COR-L47 (cell line): ENCODE measurements at regions not wholly inside any gene's neighbourhood (a gene's known extent, or its start where the extent isn't known, plus 50 kb on each side); places are given as distances from the start of the nearest gene placed in this dataset.

Source experiments
- DNase-seq: peaks from one replicate; lab custom pipeline; 2025; lab: John Stamatoyannopoulos, UW

DNA sequence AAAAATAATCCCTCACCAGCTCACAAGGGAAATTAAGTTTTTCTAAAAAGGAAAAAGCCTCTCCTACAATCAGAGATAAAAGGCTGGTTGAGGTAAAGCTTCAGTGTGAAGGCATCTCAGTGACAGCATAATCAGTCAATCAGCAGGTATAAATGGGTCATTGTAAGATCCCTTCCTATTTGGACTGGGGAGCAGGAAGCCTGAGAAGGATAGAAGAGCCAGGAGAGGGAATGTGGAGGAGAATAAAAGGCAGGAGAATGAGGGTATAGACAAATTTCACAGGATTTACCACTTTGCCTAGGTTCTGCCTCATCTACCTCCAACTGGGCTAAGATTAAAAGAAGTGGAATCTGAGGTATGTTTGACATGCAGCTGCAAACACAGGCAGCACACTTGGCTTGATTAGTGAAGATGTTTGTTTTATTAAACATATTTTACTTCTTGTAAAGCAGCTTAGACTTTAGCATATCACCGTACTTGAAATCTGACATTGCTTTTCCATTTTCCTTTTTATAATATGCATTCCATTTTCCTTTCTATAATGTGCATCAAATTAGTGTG, 479.1 kb upstream of the USP15 start:
- DNase-seq = no peak

DNA sequence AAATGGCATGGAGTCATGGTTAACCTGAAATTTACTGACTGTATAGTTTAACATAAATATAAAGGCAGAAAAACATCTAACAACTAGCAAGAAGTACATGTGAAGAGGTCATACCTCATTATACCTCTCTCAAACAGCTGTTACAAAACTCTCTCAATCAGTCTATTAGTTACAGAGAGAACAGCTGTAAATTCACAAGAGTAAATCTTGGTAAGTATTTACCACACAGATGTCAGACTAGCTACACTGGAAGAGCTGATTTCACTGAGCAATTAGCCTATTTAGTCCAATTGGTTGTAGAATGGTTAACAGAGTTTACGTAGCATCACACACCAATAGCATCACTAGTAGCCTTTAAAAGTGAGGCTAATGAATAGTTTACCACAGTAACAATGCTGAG, 463.4 kb upstream of the USP15 start:
- DNase-seq = no peak

GRCh38 chr12:61797266-61797665, 462.9 kb upstream of the USP15 start:
- DNase-seq = no peak

GRCh38 chr12:61798778-61799177, 461.4 kb upstream of the USP15 start:
- no peak for DNase-seq

DNA sequence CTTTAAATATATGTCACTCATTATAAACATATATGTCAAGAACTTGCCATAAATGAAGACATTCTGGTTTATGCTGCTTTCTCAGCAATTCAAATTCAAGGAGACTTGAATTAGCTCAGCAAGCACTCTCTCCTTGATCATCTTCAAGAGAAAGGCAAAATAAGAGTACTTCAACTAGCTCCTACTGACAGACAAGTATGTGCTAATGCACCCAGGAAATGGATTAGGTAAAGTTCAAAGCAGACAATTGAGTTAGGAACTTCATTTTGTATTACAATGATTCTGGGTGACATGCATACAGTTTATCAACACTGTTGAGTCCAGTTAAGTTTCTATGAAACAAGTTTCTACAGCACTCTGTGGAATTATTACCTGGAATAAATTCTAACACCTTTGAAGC, 455.9 kb upstream of the USP15 start:
- DNase-seq = no peak

GRCh38 chr12:61808856-61809255, 451.3 kb upstream of the USP15 start:
- no peak for DNase-seq

DNA sequence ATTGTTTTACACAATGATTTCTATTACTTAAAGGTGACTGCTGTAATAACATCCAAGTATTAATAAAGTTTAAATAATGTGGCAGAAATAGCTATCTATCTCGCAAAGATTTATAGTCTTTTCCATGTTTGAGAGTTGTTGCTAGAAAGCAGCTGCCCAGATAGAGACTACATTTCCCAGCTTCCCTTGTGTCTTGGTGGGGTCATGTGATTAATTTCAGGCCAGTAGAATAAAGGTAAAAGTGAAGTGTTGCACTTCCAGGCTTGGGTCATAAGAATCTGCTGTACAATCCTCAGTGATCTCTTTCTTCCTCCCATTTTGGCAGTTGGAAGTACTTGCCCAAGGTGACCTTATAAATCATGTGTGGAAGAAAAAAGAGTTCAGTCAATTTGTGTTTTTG, 449.7 kb upstream of the USP15 start:
- no peak for DNase-seq

DNA sequence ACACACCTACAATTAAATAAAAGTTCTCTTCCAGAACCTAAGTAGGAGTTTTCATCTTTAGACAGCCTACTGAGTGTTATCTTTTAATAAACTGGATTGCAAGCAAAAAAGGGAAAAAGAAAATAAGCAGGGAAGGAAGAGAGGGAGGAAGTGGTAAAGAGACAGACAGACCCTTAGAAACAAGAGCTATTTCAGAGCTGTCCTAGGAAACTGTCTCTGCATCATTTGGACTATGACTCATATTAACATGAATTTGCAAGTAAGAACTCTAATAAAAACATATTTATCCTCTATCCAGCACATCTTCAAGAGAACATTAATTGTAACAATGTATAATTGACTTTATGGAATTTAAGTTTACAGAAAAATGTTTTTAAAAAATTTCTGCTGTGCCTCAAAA, 438.8 kb upstream of the USP15 start:
- no peak for DNase-seq

- no peak for DNase-seq
Observed at GRCh38 chr12:61823102-61823501, 437.1 kb upstream of the USP15 start.

- no peak for DNase-seq
Observed at GRCh38 chr12:61846765-61847164, 413.4 kb upstream of the USP15 start.

DNA sequence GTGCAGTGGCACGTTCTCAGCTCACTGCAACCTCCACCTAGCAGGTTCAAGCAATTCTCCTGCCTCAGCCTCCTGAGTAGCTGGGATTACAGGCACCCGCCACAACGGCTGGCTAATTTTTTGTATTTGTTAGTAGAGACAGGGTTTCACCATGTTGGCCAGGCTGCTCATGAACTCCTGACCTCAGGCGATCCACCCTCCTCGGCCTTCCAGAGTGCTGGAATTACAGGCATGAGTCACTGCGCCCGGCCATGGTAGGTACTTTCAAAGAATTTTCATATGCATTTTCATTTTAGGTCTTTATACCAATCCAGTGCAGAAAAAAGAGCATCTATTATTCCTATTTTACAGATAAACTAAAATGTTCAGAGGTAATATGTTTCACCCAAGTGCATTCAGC, 411.3 kb upstream of the USP15 start:
- DNase-seq = no peak

- no peak for DNase-seq
Observed at GRCh38 chr12:61853945-61854344, 406.3 kb upstream of the USP15 start.

DNA sequence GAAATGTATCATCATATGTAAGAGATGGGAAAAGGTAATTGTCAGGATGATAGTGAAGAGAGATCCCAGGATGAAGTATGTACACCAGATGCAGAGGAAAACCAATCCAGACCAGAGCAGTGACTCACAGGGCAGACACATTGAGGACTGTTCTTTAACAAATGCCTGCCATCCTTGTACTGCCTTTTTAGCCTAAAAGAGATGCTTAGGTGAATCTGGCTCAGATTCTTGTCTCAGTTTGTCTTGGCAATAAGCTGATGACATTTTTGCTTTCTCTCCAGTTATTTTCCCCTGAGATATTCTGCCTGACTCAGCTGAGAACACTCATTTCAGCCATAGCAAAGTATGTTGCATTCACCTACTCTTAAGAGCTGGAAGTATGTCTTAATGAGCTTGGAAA, 405.3 kb upstream of the USP15 start:
- no peak for DNase-seq

GRCh38 chr12:61857968-61858367, 402.2 kb upstream of the USP15 start:
- no peak for DNase-seq

DNA sequence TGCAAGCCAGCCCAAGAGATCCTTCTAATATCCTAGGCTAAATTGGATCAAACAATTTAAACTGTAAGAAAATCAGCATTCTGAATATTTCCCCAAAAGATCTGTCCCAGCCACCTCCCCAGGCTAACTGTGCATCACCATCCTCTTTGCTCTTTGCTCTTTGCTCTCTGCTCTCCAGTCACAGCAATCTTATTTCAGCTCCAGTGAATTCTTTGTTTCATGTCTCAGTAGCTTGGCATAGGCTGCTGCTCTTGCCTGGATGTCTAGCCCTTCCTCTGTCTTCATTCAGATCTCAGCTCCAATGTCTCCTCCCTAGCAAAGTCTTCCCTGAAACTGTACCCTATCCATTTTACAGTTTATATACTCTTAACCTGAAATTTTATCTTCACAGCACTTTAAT, 399.8 kb upstream of the USP15 start:
- no peak for DNase-seq

GRCh38 chr12:61862986-61863385, 397.2 kb upstream of the USP15 start:
- DNase-seq = no peak

DNA sequence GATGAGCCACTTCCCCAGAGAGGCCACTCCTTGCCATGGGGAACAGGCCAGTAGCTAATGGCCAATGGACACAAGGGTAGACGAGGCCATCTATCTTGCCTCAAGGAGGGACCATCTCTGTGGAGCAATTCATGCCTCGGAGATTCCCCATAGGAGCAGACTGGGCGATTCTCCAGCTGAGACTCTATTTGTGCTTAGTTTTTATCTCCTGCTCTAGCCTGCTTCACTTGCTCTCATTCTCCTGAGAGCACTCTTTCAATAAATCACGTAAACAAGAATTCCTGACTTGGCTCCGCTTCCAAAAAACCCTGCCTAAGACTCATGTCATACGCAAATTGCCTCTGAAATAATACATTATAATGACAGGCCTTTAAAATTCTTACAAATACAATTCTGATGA, 396.4 kb upstream of the USP15 start:
- no peak for DNase-seq

DNA sequence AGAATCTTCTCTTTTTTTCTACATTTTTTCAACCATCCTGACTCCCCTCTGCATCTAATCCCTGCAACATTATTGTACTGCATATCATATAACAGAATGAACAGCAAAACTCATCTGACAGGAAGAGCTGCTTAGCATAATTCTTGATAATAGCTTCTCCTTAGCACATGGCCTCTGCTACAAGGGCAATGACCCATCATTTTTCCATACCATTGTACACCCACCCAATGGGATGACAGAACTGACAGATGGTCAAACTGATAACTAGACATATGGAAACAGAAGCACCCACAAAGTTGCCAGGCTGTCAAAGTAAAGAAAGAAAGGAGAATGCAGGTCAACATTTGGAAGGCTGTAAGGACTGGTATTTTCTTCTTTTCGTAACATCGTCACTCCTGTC, 390.4 kb upstream of the USP15 start:
- DNase-seq = no peak

- no peak for DNase-seq
Observed at GRCh38 chr12:61870658-61871484, 389.3 kb upstream of the USP15 start.

DNA sequence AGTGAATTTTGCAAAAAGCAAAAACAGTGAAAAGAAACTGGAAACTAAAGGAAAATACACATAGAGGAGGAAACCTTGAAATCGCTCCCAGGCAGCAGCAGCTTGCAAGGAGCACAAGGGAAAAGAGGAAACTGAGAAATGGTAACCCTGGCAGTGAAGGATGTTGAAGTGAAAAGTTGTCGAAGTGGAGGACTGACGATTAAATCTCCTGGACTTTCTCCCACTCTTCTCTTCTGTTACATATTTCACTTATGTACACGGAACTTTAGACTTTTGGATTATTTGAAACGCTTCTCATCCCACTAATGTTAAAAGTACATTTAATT, 388.8 kb upstream of the USP15 start:
- DNase-seq = no peak

DNA sequence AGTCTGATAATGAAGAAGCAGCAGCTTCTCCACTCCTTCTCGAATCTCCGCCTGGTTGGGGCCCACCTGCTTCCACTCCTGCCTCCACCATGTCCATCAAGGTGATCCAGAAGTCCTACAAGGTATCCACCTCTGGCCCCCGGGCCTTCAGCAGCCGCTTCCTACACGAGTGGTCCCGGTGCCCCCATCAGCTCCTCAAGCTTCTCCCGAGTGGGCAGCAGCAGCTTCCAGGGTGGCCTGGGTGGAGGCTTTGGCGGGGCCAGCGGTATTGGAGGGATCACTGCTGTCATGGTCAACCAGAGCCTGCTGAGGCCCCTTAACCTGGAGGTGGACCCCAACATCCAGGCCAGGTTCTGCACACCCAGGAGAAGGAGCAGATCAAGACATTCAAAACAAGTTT, 381.0 kb upstream of the USP15 start:
- DNase-seq = no peak

- DNase-seq = no peak
Observed at GRCh38 chr12:61880186-61880585, 380.0 kb upstream of the USP15 start.

- DNase-seq = no peak
Observed at GRCh38 chr12:61891632-61892031, 368.6 kb upstream of the USP15 start.

- no peak for DNase-seq
Observed at GRCh38 chr12:61894168-61894567, 366.0 kb upstream of the USP15 start.
